GM18505 (cell line): ENCODE measurements at regions not wholly inside any gene's neighbourhood (a gene's known extent, or its start where the extent isn't known, plus 50 kb on each side); places are given as distances from the start of the nearest gene placed in this dataset.
"Not testable (repeated sequence)": the region's sequence is repeated elsewhere in the genome, so short reads cannot be mapped to it uniquely, and the experiment has no call there.

Experiments used
- ATAC-seq: cut with Tn5 transposase; IDR thresholded peaks from one replicate; pipeline ENCODE4 v1.9.1; 2021; ENCODE audit not compliant: unreplicated experiment
- POLR2A ChIP-seq: IDR thresholded peaks from 4 replicates; pipeline ENCODE4 v1.6.1; 2011; ENCODE audit warnings: borderline replicate concordance; ENCODE audit not compliant: insufficient read depth, insufficient read length; ENCODE audit errors: extremely low read depth

- no peak for ATAC-seq
- no peak for TF ChIP-seq POLR2A
These were observed 1094.7 kb upstream of the DDX18 start for GRCh38 chr2:116719836-116720235.

GRCh38 chr2:116724550-116724949, 1089.9 kb upstream of the DDX18 start:
- TF ChIP-seq POLR2A = no peak
- ATAC-seq = no peak

- no peak for ATAC-seq
- no peak for TF ChIP-seq POLR2A
These were observed 1082.2 kb upstream of the DDX18 start for GRCh38 chr2:116732322-116732721.

GRCh38 chr2:116733699-116734098, 1080.8 kb upstream of the DDX18 start:
- no peak for ATAC-seq
- no peak for TF ChIP-seq POLR2A

GRCh38 chr2:116737951-116738350, 1076.5 kb upstream of the DDX18 start:
- no peak for ATAC-seq
- no peak for TF ChIP-seq POLR2A

- TF ChIP-seq POLR2A = no peak
- ATAC-seq = no peak
These were observed 1067.4 kb upstream of the DDX18 start for GRCh38 chr2:116747103-116747502.

GRCh38 chr2:116749994-116750393, 1064.5 kb upstream of the DDX18 start:
- ATAC-seq = no peak
- no peak for TF ChIP-seq POLR2A

GRCh38 chr2:116754381-116755101, 1060.0 kb upstream of the DDX18 start:
- no peak for TF ChIP-seq POLR2A
- ATAC-seq = no peak

GRCh38 chr2:116761864-116762263, 1052.6 kb upstream of the DDX18 start:
- no peak for ATAC-seq

GRCh38 chr2:116769514-116769913, 1045.0 kb upstream of the DDX18 start:
- TF ChIP-seq POLR2A = no peak
- no peak for ATAC-seq

More at GRCh38 chr2:116761864-116762263, 1052.6 kb upstream of the DDX18 start:
- no peak for TF ChIP-seq POLR2A

- no peak for ATAC-seq
- no peak for TF ChIP-seq POLR2A
These were observed 1037.9 kb upstream of the DDX18 start for GRCh38 chr2:116776556-116776955.

- TF ChIP-seq POLR2A = no peak
- no peak for ATAC-seq
These were observed 1026.6 kb upstream of the DDX18 start for GRCh38 chr2:116787848-116788247.

- no peak for ATAC-seq
- TF ChIP-seq POLR2A = no peak
These were observed 1011.8 kb upstream of the DDX18 start for GRCh38 chr2:116802671-116803070.

- TF ChIP-seq POLR2A = no peak
- no peak for ATAC-seq
These were observed 1009.6 kb upstream of the DDX18 start for GRCh38 chr2:116804901-116805300.

- ATAC-seq = not testable (repeated sequence)
These were observed 1008.0 kb upstream of the DDX18 start for GRCh38 chr2:116806505-116806904.
